Right forelimb (tissue), 1 donor: ENCODE measurements at regions not wholly inside any gene's neighbourhood (a gene's known extent, or its start where the extent isn't known, plus 50 kb on each side); places are given as distances from the start of the nearest gene placed in this dataset.
A peak's percentile ranks its signal among the peaks of the same experiment; 100 is the strongest.

Source experiments
- DNase-seq: peaks from one replicate; pipeline ENCODE4 v3.0.0-alpha.2; 2018

- no peak for DNase-seq
Measured at GRCh38 chr21:34192646-34193285, 119.4 kb downstream of the MRPS6 start.

GRCh38 chr21:34195335-34195734 lies 122.0 kb downstream of the MRPS6 start:
- no peak for DNase-seq

- DNase-seq, result no peak
Measured at GRCh38 chr21:34196996-34197395, 123.6 kb downstream of the MRPS6 start.

DNA sequence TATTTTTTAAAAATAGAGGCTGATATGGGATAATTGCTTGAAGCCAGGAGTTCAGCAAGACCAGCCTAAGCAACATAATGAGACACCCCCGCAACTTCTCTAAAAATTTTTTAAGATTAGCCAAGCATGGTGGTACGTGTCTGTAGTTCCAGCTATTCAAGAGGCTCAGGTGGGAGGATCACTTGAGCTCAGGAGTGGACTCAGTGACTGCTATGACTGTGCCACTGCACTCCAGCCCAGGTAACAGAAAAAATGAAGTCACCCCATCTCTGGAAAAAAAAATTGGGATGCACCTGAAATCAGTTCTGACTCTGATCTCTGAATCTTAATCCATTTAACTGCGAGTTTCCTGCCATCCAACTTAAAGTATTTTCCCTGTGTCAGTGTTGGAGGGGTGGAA lies 124.2 kb downstream of the MRPS6 start:
- no peak for DNase-seq

GRCh38 chr21:34198231-34199120 lies 125.1 kb downstream of the MRPS6 start:
- DNase-seq, result no peak

- DNase-seq, result no peak
Measured at GRCh38 chr21:34199121-34199910, 125.9 kb downstream of the MRPS6 start.

DNA sequence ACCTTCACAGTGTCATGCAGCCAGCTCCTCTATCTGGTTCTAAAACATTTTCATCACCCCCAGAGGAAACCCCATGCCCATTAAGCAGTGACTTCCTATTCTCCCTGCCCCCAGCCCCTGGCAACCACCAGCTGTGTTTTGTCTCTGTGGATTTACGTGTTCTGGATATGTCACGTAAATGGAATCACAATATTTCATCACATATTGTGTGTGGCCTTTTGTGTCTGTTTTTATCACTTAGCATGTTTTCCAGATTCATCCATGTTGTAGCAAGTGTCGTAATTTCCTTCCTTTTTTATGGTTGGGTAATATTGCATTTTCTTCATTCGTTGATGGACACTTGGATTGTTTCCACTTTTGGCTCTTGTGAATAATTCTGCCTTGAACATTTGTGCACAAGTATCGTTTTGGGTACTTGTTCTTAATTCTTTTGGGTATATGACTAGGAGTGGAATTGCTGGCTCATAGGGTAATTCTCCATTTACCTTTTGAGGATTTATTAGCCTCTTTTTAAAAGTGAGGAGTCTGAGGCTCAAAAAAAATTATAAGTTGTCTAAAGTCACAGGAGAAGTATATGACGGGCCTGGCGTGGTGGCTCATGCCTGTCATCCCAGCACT lies 127.0 kb downstream of the MRPS6 start:
- DNase-seq, result no peak

- no peak for DNase-seq
Measured at GRCh38 chr21:34201001-34201400, 127.6 kb downstream of the MRPS6 start.

- no peak for DNase-seq
Measured at GRCh38 chr21:34201481-34201858, 128.1 kb downstream of the MRPS6 start.

DNA sequence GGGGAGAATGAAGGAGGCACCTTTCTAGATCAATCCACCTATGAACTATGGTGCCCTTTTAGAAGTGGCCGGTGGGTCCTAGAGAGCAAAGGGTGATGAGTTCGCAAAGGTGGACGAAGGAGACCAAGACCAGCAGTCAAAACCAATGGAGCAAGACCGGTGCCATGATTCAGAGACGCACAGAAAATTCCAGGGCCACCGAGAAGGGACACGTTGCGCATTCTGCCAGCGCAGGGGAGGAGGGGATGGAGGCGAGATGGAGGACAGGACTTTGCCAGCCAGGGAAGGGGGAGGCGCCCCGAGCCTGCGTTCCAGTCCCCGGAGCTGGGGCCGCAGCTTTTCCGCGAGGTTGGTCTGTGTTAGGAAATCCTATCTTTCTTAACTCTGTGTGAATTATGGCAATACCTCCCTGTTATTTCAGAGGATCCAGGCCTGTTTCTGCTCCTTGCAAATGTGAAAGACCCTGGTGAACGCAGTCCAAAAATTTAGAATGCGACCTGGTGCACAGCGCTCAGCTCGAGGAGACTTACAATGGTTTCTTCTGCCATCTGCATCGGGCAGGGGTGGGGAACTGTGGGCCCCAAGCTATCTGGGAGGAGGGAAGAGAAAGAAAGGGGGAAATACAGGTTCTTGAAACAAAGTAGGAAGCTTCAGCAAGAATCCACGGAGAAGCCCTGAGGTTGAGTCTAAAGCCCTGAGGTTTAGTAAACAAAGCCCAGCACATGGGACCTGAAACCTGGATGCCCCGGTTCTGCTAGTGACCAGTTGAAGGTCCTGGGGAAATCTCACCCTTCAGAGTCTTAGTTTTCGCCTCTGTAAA lies 129.4 kb downstream of the MRPS6 start:
- peak; percentile 59 for DNase-seq

GRCh38 chr21:34203851-34204420 lies 130.6 kb downstream of the MRPS6 start:
- no peak for DNase-seq

- DNase-seq, result no peak
Measured at GRCh38 chr21:34204481-34205439, 131.4 kb downstream of the MRPS6 start.

GRCh38 chr21:34205811-34206571 lies 132.6 kb downstream of the MRPS6 start:
- DNase-seq, result no peak

GRCh38 chr21:34213959-34214358 lies 140.6 kb downstream of the MRPS6 start:
- DNase-seq, result no peak

DNA sequence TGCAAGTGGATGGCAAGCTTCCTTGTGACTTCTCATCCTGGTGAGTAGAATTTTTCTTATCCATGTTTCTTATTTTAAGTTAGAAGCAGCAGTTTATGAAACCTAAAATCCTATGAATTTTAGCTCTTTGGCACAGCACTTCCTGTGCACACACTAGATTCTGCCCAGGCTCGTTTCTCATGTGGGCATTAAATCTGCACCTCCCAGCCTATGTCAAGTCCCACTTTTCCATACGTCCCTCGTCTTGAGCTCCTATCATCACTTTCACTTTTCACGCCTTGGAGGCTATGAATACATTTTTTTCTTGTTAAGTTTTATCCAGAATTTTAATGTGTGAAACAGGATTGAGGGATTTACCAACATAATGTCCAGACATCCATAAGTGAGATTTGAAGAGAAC lies 142.1 kb downstream of the MRPS6 start:
- DNase-seq, result no peak

GRCh38 chr21:34215911-34216717 lies 142.7 kb downstream of the MRPS6 start:
- no peak for DNase-seq

- DNase-seq, result no peak
Measured at GRCh38 chr21:34216718-34217032, 143.3 kb downstream of the MRPS6 start.

GRCh38 chr21:34217263-34217662 lies 143.9 kb downstream of the MRPS6 start:
- DNase-seq, result no peak
